Chondrocyte (in vitro differentiated cells): ENCODE measurements at regions not wholly inside any gene's neighbourhood (a gene's known extent, or its start where the extent isn't known, plus 50 kb on each side); places are given as distances from the start of the nearest gene placed in this dataset.
A peak's percentile ranks its signal among the peaks of the same experiment; 100 is the strongest.

Source experiments
- DNase-seq: peaks from one replicate; pipeline ENCODE4 v3.0.0; 2021; ENCODE audit warnings: mixed read lengths, low spot score
- H3K27ac Mint-ChIP-seq: one replicate; pipeline ENCODE4 v1.8.0; 2021; ENCODE audit warnings: mild to moderate bottlenecking, moderate library complexity, mixed read lengths; ENCODE audit not compliant: unreplicated experiment
- H3K27me3 Mint-ChIP-seq: 2 replicates; pipeline ENCODE4 v1.8.0; 2021; ENCODE audit warnings: low read depth, mixed read lengths
- H3K36me3 Mint-ChIP-seq: 2 replicates; pipeline ENCODE4 v1.8.0; 2021; ENCODE audit warnings: low read depth, mixed read lengths
- H3K4me1 Mint-ChIP-seq: 2 replicates; pipeline ENCODE4 v1.8.0; 2021; ENCODE audit warnings: low read depth, mild to moderate bottlenecking, mixed read lengths
- H3K4me3 Mint-ChIP-seq: one replicate; pipeline ENCODE4 v1.8.0; 2021; ENCODE audit warnings: mild to moderate bottlenecking, moderate library complexity, mixed read lengths; ENCODE audit not compliant: unreplicated experiment
- H3K9me3 Mint-ChIP-seq: 2 replicates; pipeline ENCODE4 v1.8.0; 2021; ENCODE audit warnings: low read depth, mixed read lengths
- TF ChIP-seq, protein P1 (sequence below): fragments of 200-600 bp; sonication (generic); IDR thresholded peaks from 2 replicates; pipeline ENCODE4 v1.5.0; 2021; ENCODE audit warnings: antibody characterized with exemption, mild to moderate bottlenecking, moderate library complexity

DNA sequence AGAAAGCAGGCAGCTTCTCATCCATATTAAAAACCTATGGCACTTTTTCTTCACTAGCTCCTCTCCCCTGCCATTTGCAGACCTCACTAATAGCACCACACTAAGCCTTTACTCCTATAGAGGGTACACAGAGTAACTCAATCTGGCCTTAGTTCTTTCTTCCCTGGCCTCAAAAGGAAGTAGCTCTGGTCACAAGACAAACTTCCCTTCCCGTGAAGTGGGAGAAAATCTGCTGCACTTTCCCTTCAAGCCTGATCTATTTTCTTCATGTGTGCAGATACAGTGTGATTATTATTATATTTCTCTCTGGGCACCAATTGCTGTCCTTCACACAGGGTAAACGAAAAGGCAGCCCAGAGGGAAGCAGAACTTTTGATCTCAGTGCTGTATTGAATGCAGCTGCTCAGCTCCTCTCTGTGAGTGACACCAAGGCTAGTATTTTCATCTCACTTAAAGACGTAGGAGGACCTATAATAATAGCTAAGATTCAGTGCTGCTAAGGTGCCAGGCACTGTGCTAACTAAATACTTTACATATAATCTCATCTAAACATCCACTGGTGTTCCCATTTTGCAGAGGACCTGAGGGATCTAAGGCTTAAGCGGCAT, 61.9 kb upstream of the RASGRP1 start:
- peaks cover 5% of the 10 kb centered on the region for H3K4me1 Mint-ChIP-seq
- no peaks in the 10 kb centered on the region for H3K9me3 Mint-ChIP-seq
- TF ChIP-seq, protein P1, sequence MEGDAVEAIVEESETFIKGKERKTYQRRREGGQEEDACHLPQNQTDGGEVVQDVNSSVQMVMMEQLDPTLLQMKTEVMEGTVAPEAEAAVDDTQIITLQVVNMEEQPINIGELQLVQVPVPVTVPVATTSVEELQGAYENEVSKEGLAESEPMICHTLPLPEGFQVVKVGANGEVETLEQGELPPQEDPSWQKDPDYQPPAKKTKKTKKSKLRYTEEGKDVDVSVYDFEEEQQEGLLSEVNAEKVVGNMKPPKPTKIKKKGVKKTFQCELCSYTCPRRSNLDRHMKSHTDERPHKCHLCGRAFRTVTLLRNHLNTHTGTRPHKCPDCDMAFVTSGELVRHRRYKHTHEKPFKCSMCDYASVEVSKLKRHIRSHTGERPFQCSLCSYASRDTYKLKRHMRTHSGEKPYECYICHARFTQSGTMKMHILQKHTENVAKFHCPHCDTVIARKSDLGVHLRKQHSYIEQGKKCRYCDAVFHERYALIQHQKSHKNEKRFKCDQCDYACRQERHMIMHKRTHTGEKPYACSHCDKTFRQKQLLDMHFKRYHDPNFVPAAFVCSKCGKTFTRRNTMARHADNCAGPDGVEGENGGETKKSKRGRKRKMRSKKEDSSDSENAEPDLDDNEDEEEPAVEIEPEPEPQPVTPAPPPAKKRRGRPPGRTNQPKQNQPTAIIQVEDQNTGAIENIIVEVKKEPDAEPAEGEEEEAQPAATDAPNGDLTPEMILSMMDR, result no peak
- peaks cover 5% of the 10 kb centered on the region for H3K27me3 Mint-ChIP-seq
- no peaks in the 10 kb centered on the region for H3K36me3 Mint-ChIP-seq
- peak overlapping the region; percentile 28 for H3K27ac Mint-ChIP-seq
- no peak overlapping the region for H3K4me3 Mint-ChIP-seq
- no peak for DNase-seq

DNA sequence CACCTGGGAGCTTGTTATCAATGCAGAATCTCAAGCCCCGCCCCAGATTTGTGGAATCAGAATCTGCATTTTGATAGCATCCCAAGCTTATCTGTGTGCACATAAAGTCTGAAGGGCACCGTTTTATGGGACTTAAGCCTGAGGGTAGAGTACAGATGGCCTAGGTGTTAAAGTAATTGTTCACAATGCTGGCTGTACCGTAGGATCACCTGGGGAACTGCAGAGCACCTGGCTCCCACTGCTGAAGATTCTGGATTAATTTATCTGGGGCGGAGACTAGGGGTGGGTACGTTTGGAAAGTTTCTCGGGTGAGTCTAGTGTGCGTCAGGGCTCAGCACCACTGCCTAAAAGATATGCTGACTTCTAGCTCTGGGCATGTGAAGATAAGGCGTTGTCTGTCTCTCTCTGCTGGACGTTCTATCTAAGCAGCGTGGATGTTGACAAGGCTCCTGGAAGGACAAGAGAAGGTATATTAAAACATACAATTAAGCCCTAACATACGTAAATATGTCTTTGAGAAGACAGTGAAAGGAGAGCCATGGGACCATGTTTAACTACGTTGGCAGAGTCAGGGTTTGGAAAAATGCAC, 63.2 kb upstream of the RASGRP1 start:
- TF ChIP-seq, protein P1, result no peak
- Mint-ChIP-seq H3K9me3 (no peaks in the 10 kb centered on the region), H3K36me3 (no peaks in the 10 kb centered on the region), H3K27ac (no peak overlapping the region), H3K4me3 (no peak overlapping the region), H3K27me3 (peaks cover 2% of the 10 kb centered on the region), H3K4me1 (peaks cover 5% of the 10 kb centered on the region)
- no peak for DNase-seq

DNA sequence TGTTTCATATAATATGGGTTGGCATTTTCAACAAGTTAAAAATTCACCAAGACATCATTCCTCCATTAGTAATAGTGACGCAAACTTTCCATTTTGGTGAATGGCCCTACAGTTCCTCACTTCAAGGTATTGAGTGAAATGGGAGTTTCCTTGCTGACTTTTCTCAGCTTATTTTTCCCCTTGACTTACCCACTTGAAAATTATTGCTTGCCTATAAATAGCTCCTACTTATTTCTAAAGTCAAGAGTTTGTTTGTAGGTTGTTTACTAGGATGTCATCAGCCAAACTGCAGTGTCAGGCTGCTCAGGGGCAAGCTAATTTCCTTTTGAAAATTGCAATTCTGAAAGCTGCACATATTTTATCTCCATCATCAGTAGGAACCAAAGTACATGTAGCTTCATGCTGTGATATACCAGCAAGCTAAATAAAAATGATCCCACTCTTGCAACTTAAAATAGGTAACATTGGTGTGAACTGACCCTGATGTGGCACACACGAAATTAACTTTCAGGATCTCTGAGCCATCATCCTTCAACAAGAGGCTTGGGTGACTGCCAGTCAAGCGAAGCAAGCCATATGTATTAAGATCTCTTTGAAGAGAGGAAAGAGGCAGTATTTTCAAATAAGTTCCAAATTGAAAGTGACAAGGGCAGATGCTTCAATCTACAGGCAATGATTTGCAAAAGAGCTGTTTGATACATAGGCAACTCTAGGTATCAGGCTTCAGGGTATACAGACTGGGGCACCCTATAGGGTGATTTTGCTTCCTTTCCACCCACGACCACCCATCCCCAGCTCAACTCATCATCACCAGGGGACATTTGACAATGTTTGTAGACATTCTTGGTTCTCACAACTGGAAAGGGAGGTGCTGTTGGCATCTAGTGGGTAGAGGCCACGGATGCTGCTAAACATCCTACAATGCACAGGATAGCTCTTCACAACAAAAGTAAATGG, 66.8 kb upstream of the RASGRP1 start:
- H3K4me3 Mint-ChIP-seq, result no peak overlapping the region
- TF ChIP-seq, protein P1, result no peak

DNA sequence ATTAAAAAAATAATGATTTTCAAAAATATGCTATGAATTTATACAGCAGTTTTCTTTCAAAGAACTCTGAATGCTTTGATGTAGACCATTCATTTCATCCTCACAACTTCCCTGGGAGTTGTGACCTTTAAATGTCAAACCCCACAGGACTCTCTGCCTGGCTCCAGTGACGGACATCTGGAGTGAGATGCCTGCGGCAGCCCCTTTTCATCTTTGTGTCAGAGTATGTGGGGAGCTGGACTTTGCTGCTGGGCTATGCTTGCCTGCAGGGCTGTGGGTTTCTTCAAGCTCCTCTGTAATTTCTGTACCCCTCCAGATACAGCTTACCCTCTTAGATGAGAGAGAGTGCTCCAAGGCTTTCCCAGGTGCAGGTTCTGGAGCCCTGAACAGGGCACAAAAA, 70.6 kb upstream of the RASGRP1 start:
- Mint-ChIP-seq H3K4me3 (no peak overlapping the region), H3K27me3 (peaks cover 17% of the 10 kb centered on the region), H3K9me3 (no peaks in the 10 kb centered on the region), H3K36me3 (no peaks in the 10 kb centered on the region), H3K27ac (no peak overlapping the region), H3K4me1 (no peaks in the 10 kb centered on the region)
- TF ChIP-seq, protein P1, result no peak
- DNase-seq, result no peak

More for the DNA sequence above, 66.8 kb upstream of the RASGRP1 start:
- H3K9me3 Mint-ChIP-seq, result no peaks in the 10 kb centered on the region
- H3K36me3 Mint-ChIP-seq, result no peaks in the 10 kb centered on the region
- peaks cover 3% of the 10 kb centered on the region for H3K4me1 Mint-ChIP-seq
- H3K27me3 Mint-ChIP-seq, result peaks cover 11% of the 10 kb centered on the region
- no peak overlapping the region for H3K27ac Mint-ChIP-seq
- DNase-seq, result no peak

DNA sequence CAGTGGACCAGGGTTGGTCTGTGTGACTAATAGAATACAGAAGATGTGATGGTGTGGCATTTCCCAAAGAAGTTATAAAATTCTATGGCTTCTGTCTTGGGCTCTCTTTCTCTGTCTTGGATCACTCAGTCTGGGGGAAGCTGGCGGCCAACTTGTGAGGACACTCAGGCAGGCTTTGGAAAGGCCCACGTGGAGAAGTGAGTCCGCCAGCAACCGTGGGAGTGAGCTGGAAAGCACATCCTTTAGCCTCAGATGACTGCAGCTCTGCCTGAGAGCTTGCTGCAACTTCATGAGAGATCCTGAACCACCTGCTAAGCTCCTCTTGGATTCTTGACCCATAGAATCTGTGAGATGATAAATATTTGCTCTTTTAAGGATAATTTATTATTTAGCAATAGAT, 72.0 kb upstream of the RASGRP1 start:
- H3K27me3 Mint-ChIP-seq, result peaks cover 21% of the 10 kb centered on the region
- no peak overlapping the region for H3K4me3 Mint-ChIP-seq
- H3K27ac Mint-ChIP-seq, result no peak overlapping the region
- H3K4me1 Mint-ChIP-seq, result no peaks in the 10 kb centered on the region
- no peak for DNase-seq
- TF ChIP-seq, protein P1, result no peak
- no peaks in the 10 kb centered on the region for H3K9me3 Mint-ChIP-seq
- H3K36me3 Mint-ChIP-seq, result no peaks in the 10 kb centered on the region
